Activated CD8-positive, alpha-beta memory T cell treated with anti-CD3 and anti-CD28 coated beads, Interleukin-2, amount 10 ng/mL, durations not matched to agents 7 days and 5 days (primary cell): ENCODE measurements at regions not wholly inside any gene's neighbourhood (a gene's known extent, or its start where the extent isn't known, plus 50 kb on each side); places are given as distances from the start of the nearest gene placed in this dataset.

Source experiments
- ATAC-seq: fragments of 150-1000 bp; cut with Tn5 transposase; one replicate; pipeline ENCODE4 v1.10.0; 2021; ENCODE audit warnings: moderate library complexity
- CTCF ChIA-PET: fragments of 350-600 bp; sonication (Branson Sonifier 250); formaldehyde crosslinking; loops from one replicate; lab custom pipeline; 2021; ENCODE audit warnings: antibody characterized with exemption; lab: Charles Lee
- DNase-seq: peaks from one replicate; pipeline ENCODE4 v3.0.0-alpha.2; 2020
- H3K27ac Mint-ChIP-seq: one replicate; pipeline ENCODE4 v1.8.0; 2021; ENCODE audit warnings: mild to moderate bottlenecking, mixed read lengths
- H3K27me3 Mint-ChIP-seq: one replicate; pipeline ENCODE4 v1.8.0; 2021; ENCODE audit warnings: mixed read lengths
- H3K36me3 Mint-ChIP-seq: one replicate; pipeline ENCODE4 v1.8.0; 2021; ENCODE audit warnings: mild to moderate bottlenecking, mixed read lengths
- H3K4me1 Mint-ChIP-seq: one replicate; pipeline ENCODE4 v1.8.0; 2021; ENCODE audit warnings: mixed read lengths
- H3K4me3 Mint-ChIP-seq: one replicate; pipeline ENCODE4 v1.8.0; 2021; ENCODE audit warnings: mild to moderate bottlenecking, moderate library complexity, mixed read lengths
- H3K9me3 Mint-ChIP-seq: one replicate; pipeline ENCODE4 v1.8.0; 2022; ENCODE audit warnings: low read depth, mixed read lengths

DNA sequence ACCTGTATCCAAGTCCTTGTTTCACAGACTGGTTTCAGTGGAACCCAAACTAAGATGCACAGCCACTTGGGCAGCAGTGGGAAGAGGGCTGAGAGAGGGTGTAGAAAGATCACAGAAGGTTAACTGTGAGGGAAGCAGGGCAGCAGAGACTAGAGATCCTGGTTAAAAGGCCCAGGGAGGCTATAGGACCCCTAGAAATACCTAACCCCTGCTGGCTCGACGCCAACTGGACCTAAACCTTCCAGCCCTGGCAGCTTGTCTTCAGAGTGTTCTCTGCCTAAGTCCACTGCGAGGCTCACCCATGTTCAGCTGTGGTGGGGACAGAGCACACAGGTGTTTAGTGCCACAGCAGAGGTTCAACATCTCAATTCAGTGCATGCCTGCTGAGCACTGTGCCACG lies 96.5 kb downstream of the ZNF621 start:
- peaks cover 28% of the 10 kb centered on the region for H3K27me3 Mint-ChIP-seq
- peaks cover 5% of the 10 kb centered on the region for H3K9me3 Mint-ChIP-seq
- H3K4me3 Mint-ChIP-seq = no peak overlapping the region
- CTCF ChIA-PET = no interaction called here
- DNase-seq (no peak), ATAC-seq (no peak)
- H3K36me3 Mint-ChIP-seq = peaks cover 8% of the 10 kb centered on the region
- peaks cover 3% of the 10 kb centered on the region for H3K4me1 Mint-ChIP-seq
- H3K27ac Mint-ChIP-seq = no peak overlapping the region

DNA sequence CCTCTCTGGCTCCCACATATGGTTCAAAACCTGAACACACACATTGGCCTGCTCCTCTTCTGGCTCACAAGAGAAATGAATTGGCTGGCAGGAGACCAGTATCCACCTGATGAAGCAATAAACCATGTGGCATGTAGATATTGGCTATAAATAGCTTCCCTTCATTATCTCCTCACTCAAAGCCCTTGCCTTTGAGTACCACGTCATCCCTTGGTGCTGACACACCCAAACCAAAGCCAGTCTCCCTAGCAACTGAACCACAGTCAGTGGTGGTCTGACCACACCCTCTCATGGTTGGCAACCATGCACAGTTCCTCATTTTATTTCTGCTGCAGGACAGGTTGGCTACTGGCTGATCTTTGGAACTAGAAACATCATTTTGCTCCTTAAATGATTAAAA lies 98.8 kb downstream of the ZNF621 start:
- Mint-ChIP-seq H3K4me1 (peaks cover 2% of the 10 kb centered on the region), H3K36me3 (peaks cover 10% of the 10 kb centered on the region), H3K4me3 (no peak overlapping the region), H3K9me3 (peaks cover 10% of the 10 kb centered on the region), H3K27ac (no peak overlapping the region), H3K27me3 (peaks cover 14% of the 10 kb centered on the region)
- DNase-seq (peak; percentile 89), ATAC-seq (peak; percentile 87)
- CTCF ChIA-PET = interaction anchor here (1.3 kb wide), 1 partner anchor 8 kb away, joined by 3 read pairs; no protein-coding TSS in a partner anchor

DNA sequence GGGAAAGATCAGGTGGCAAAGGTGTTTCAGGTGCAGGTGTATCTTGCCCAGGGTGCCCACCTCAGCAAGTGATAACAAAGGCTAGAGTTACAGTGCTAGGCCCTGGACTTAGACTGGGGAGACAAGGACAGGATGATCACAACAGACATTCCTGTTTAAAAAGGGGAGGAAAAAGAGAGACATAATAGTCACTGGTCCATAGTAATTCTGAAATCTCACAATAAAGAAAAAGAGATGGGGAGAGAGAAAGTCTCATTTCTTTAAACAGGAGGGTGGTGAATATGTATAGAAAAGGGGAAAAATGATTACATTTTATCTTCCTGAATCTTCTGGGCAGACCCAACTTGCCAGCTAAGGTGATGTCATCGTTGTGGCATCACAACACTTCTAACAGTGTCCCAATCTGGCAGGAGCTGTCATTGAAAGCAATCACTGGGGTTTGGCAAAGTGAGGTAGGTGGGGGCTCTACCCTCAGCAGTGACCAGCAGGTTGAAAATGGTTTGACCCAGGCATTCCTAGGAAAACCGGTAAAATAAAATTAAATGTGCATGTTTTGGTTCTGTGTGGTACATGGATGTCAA lies 99.5 kb downstream of the ZNF621 start:
- Mint-ChIP-seq H3K9me3 (peaks cover 14% of the 10 kb centered on the region), H3K27ac (no peak overlapping the region), H3K27me3 (peaks cover 14% of the 10 kb centered on the region), H3K4me3 (no peak overlapping the region), H3K4me1 (peaks cover 2% of the 10 kb centered on the region), H3K36me3 (peaks cover 12% of the 10 kb centered on the region)
- DNase-seq (no peak), ATAC-seq (no peak)
- CTCF ChIA-PET = no interaction called here

DNA sequence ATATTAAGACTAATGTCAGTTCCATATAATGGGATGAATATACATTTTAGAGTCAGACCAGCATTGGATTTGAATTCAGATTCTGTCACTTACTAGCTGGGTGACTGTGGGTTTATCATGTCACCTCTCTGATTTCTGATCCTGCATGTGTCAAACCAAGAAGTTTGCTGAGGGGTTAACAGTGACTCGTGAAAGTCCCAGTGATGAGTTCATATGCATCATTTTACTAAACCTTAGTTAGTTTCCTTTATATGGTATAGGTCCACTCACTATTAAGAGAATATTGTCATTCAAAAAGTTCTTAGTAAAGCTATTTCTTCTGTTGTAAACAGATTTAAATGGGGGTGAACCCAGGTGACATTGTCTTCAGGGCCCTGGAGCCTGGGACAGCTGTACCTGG lies 102.3 kb downstream of the ZNF621 start:
- H3K27me3 Mint-ChIP-seq = peaks cover 9% of the 10 kb centered on the region
- H3K4me1 Mint-ChIP-seq = peaks cover 2% of the 10 kb centered on the region
- H3K36me3 Mint-ChIP-seq = peaks cover 12% of the 10 kb centered on the region
- no peak for DNase-seq
- peaks cover 14% of the 10 kb centered on the region for H3K9me3 Mint-ChIP-seq
- no peak overlapping the region for H3K4me3 Mint-ChIP-seq
- CTCF ChIA-PET = no interaction called here
- H3K27ac Mint-ChIP-seq = no peak overlapping the region
- no peak for ATAC-seq

DNA sequence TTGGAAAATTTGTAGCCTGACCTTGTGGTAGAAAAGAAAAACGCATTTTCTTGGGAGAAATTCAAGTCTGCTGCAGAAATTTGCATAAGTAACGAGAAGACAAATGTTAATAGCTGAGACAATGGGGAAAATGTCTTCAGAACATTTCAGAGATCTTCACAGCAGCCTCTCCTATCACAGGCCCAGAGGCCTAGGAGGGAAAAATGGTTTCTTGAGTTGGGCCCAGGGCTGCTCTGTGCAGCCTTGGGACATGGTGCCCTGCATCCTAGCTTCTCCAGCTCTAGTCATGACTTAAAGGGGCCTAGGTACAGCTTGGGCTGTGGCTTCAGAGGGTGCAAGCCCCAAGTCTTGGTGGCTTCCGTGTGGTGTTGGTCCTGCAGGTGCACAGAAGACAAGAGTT lies 104.2 kb downstream of the ZNF621 start:
- H3K27me3 Mint-ChIP-seq = peaks cover 24% of the 10 kb centered on the region
- peaks cover 2% of the 10 kb centered on the region for H3K4me1 Mint-ChIP-seq
- H3K4me3 Mint-ChIP-seq = no peak overlapping the region
- peaks cover 12% of the 10 kb centered on the region for H3K9me3 Mint-ChIP-seq
- no peak overlapping the region for H3K27ac Mint-ChIP-seq
- ATAC-seq = no peak
- CTCF ChIA-PET = interaction anchor here (0.5 kb wide), 1 partner anchor 17 kb away, joined by 3 read pairs; no protein-coding TSS in a partner anchor
- peaks cover 11% of the 10 kb centered on the region for H3K36me3 Mint-ChIP-seq
- no peak for DNase-seq

DNA sequence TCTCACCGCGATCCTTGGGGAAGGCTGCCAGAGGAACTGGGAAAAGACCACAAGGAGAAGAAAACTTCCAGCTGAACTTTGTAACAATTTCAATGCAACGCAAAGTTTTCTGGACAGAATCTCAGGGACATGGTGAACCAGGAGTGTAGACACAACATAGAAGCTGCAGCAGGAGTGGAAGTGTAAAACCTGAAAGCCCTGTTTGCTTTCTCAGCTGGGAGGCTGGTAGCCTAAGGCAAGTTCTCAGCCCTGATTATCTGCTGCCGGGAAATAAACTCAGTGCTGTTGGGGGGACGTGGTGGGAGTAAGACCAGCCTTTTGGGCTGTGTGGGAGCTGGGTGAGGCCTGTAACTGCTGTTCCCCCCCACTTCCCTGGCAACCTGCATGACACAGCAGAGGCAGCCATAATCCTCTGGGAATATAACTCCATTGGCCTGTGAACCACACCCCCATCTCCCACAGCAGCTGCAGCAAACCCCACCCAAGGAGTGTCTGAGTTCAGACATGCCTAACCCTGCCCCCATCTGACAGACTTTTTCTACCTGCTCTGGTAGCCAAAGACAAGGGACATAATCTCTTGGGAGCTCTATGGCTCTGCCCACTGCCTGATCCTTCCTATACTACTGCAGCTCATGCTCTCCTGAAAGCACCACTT lies 106.7 kb downstream of the ZNF621 start:
- H3K9me3 Mint-ChIP-seq = peaks cover 19% of the 10 kb centered on the region
- peaks cover 22% of the 10 kb centered on the region for H3K27me3 Mint-ChIP-seq
- CTCF ChIA-PET = interaction anchor here (1.4 kb wide), 1 partner anchor 8 kb away, joined by 3 read pairs; no protein-coding TSS in a partner anchor
- H3K27ac Mint-ChIP-seq = no peak overlapping the region
- DNase-seq = no peak
- H3K36me3 Mint-ChIP-seq = peaks cover 4% of the 10 kb centered on the region
- H3K4me1 Mint-ChIP-seq = no peaks in the 10 kb centered on the region
- no peak for ATAC-seq
- no peak overlapping the region for H3K4me3 Mint-ChIP-seq

DNA sequence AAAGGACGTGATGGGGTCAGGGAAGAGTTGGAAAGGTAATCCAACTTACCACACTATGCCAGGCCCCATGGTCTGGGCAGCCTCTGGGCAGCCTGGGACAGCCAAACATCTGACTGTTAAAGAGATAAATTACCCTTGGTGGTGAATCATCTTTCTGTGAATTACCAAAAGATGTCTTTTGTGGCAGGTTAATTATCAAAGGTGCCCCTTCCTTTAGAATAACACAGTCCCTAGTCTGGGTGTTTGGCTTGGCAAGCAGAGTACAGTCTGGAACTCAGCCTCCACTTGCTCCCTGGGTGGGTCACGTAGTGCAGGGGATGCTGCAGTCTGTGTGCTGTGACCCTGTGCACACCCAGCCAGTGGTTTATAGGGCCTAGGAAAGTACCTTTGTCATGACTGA lies 113.1 kb downstream of the ZNF621 start:
- ATAC-seq = no peak
- H3K9me3 Mint-ChIP-seq = peaks cover 8% of the 10 kb centered on the region
- CTCF ChIA-PET = no interaction called here
- H3K4me1 Mint-ChIP-seq = no peaks in the 10 kb centered on the region
- H3K36me3 Mint-ChIP-seq = no peaks in the 10 kb centered on the region
- H3K27ac Mint-ChIP-seq = no peak overlapping the region
- no peak for DNase-seq
- H3K4me3 Mint-ChIP-seq = no peak overlapping the region
- peaks cover 15% of the 10 kb centered on the region for H3K27me3 Mint-ChIP-seq

DNA sequence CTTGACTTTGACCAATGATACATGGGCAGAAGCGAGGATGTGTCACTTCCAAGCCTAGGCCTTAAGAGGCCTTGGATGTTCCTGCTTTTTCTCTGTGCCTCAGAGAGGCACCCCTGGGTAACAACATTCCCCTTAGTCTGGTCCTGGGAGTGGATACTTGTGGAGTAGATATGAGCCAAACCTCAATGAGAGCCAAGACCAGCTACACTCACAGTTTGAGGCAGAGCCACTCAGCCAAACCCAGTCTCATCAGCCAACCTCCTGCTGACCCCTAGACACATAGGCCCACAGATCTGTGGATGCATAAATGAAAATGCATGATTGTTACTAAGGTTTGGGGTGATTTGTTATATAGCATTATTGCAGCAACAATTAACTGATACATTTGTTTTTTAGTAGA lies 114.2 kb downstream of the ZNF621 start:
- Mint-ChIP-seq H3K4me3 (no peak overlapping the region), H3K36me3 (no peaks in the 10 kb centered on the region)

DNA sequence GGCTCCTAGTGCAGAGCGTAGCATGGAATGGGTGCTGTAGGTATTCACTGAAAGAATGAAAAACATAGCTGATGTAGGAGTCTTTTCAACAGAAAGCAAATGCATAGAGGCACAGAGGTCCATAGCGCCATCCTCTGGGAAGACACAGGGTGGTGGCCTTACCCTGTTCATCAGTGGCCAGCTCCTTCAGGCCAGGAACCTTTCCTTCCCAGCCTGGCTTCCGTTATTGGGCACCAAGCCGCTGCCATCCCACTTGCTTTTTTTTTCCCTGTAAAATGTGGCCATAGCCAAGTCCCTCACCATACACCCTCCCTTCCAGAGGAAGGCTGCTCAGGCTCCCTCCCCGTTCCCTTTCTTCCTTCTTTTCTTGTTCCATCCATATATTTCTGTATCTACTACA lies 118.1 kb downstream of the ZNF621 start:
- Mint-ChIP-seq H3K9me3 (no peaks in the 10 kb centered on the region), H3K4me1 (no peaks in the 10 kb centered on the region), H3K4me3 (no peak overlapping the region), H3K27me3 (peaks cover 11% of the 10 kb centered on the region), H3K36me3 (no peaks in the 10 kb centered on the region), H3K27ac (no peak overlapping the region)
- no peak for DNase-seq
- CTCF ChIA-PET = interaction anchor here (1.6 kb wide), 1 partner anchor 62 kb away, joined by 3 read pairs; no protein-coding TSS in a partner anchor
- ATAC-seq = no peak

More for the DNA sequence above, 114.2 kb downstream of the ZNF621 start:
- Mint-ChIP-seq H3K27ac (no peak overlapping the region), H3K27me3 (peaks cover 6% of the 10 kb centered on the region), H3K9me3 (peaks cover 8% of the 10 kb centered on the region), H3K4me1 (no peaks in the 10 kb centered on the region)
- CTCF ChIA-PET = no interaction called here
- ATAC-seq (no peak), DNase-seq (no peak)

DNA sequence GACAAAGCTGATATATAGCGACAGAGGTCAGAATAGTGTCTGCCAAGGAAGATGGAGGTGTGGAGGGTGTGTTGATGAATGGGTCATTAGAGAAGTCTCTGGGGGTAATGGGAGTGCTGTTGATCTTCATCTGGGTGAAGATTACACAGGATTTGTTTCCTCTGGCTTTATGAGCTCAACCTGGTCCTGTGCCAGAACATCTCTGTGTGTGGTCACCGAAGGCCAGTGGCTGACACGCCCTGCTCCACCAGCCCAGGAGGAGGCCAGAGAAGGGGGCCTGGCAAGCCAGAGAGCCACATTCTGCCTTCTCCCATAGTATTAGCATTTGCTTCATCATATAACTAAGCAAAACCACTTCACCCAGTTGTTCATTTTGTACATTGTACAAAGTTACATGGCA lies 121.1 kb downstream of the ZNF621 start:
- Mint-ChIP-seq H3K36me3 (no peaks in the 10 kb centered on the region), H3K4me1 (no peaks in the 10 kb centered on the region), H3K4me3 (no peak overlapping the region), H3K9me3 (no peaks in the 10 kb centered on the region), H3K27me3 (peaks cover 18% of the 10 kb centered on the region), H3K27ac (no peak overlapping the region)
- DNase-seq = no peak
- CTCF ChIA-PET = interaction anchor here (0.7 kb wide), 1 partner anchor 17 kb away, joined by 3 read pairs; no protein-coding TSS in a partner anchor
- ATAC-seq = no peak

DNA sequence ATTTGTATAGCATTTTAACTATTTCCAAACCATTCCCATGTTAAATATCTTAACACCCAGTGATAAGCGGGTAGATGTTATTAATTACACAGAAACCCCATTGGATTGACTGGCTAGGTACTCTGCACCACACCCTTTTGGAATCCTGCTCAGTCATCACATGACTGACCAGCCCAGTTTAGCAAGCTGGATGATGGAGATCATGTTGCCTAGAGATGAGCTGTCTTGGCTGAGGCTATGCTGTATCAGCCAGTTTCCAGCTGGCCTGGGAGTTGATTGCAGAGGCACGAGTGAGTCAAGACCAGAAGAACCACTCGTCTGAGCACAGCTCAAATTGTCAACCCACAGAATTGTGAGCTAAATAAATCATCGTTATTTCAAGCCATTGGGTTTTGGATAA lies 124.6 kb downstream of the ZNF621 start:
- ATAC-seq (no peak), DNase-seq (no peak)
- Mint-ChIP-seq H3K36me3 (no peaks in the 10 kb centered on the region), H3K27me3 (peaks cover 13% of the 10 kb centered on the region), H3K4me3 (no peak overlapping the region), H3K9me3 (no peaks in the 10 kb centered on the region), H3K27ac (no peak overlapping the region), H3K4me1 (no peaks in the 10 kb centered on the region)
- CTCF ChIA-PET = no interaction called here

DNA sequence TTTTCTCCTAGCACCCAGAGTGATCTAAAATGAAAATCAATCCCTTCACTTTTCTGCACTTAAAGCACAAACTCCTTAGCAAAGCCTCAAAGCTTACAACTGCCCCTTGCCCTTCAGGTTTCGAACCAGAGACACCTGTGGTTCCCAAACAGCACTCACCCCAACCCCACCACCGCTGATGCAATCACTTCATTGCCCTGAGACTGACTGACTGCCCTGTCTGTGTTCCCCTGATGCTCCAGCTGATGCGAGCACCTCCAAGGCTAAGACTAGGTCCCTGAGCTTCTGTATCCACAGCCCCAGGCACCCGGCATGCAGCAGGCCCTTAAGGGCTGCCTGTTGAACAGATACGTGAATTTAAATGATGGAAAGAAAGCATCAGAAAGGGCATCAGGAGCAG lies 127.3 kb downstream of the ZNF621 start:
- Mint-ChIP-seq H3K4me3 (no peak overlapping the region), H3K36me3 (no peaks in the 10 kb centered on the region), H3K27me3 (peaks cover 9% of the 10 kb centered on the region), H3K9me3 (no peaks in the 10 kb centered on the region), H3K4me1 (no peaks in the 10 kb centered on the region), H3K27ac (no peak overlapping the region)
- CTCF ChIA-PET = no interaction called here
- ATAC-seq = no peak
- no peak for DNase-seq

DNA sequence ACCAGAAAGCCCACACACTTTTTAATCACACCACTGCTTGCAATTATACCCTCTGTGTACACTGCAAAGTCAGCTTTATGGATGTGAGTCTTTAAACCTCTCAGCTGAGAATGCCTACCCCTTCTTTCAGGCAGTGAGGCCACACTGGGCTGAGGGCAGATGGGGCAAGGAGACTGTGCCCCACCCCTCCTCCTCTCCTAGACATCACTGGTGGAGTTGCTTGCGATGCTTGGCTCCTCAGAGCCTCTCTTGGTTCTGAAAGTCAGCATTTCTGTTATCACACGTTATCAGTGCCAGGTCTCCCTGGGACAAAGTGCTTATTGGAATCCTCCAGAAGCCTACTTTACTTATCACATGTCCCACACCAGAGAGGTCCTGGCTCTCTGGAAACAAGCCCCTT lies 128.2 kb downstream of the ZNF621 start:
- Mint-ChIP-seq H3K4me3 (no peak overlapping the region), H3K9me3 (no peaks in the 10 kb centered on the region), H3K36me3 (no peaks in the 10 kb centered on the region), H3K4me1 (no peaks in the 10 kb centered on the region), H3K27me3 (peaks cover 9% of the 10 kb centered on the region), H3K27ac (no peak overlapping the region)
- ATAC-seq (no peak), DNase-seq (no peak)
- CTCF ChIA-PET = no interaction called here

DNA sequence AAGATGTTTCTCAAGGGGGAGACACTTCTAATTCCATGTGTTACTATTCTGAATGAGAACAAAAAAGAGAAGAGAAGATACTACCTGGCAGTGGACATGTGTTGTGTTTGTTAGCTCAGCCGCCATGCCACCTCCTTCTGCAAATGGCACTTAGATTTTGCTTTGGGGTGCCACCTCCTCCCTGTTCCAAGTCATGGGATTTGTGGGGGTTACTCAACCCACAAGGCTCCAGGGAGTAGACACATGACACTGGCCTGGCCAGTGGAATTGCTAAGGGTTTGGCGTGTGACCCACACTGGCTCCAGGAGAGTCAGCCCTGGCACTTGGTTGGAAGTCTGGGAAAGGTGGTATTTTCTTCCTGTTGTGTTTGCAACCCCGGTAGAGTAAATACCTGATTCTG lies 129.1 kb downstream of the ZNF621 start:
- Mint-ChIP-seq H3K4me1 (no peaks in the 10 kb centered on the region), H3K27ac (no peak overlapping the region), H3K9me3 (no peaks in the 10 kb centered on the region), H3K27me3 (peaks cover 8% of the 10 kb centered on the region), H3K36me3 (no peaks in the 10 kb centered on the region), H3K4me3 (no peak overlapping the region)
- CTCF ChIA-PET = interaction anchor here (1.6 kb wide), 1 partner anchor 34 kb away, joined by 3 read pairs; no protein-coding TSS in a partner anchor
- DNase-seq = no peak
- no peak for ATAC-seq
